Kidney (tissue), 13 donors: ENCODE measurements at regions not wholly inside any gene's neighbourhood (a gene's known extent, or its start where the extent isn't known, plus 50 kb on each side); places are given as distances from the start of the nearest gene placed in this dataset.

Experiments used
- DNase-seq, 5 donors: peaks; one replicate each; pipeline ENCODE4 v3.0.0-alpha.2; 2013 to 2020
- FAIRE-seq: peaks from 2 replicates; lab custom pipeline; 2012; peaks lifted over from hg19 to GRCh38; lab: Jason Lieb, UNC
- H3K27ac ChIP-seq, 2 donors: one replicate each; pipeline ENCODE4 v1.7.0; 2013; ENCODE audit warnings: low read depth in 2 of 2, low read length in 2 of 2, inconsistent platforms in 1 of 2
- H3K27me3 ChIP-seq: one replicate; pipeline ENCODE4 v1.7.1; 2013; ENCODE audit warnings: low read length, inconsistent platforms; ENCODE audit not compliant: control insufficient read depth, insufficient read depth
- H3K36me3 ChIP-seq, 3 donors: one replicate each; pipeline versions ENCODE4 v1.7.0 to v1.7.1; 2013; ENCODE audit warnings: low read length in 3 of 3, control low read depth in 1 of 3, inconsistent platforms in 1 of 3; ENCODE audit not compliant: insufficient read depth in 3 of 3, control insufficient read depth in 2 of 3
- H3K4me1 ChIP-seq, 3 donors: one replicate each; pipeline versions ENCODE4 v1.7.0 to v1.7.1; 2013; ENCODE audit warnings: low read length in 3 of 3, inconsistent platforms in 1 of 3, low read depth in 1 of 3; ENCODE audit not compliant: control insufficient read depth in 2 of 3, insufficient read depth in 2 of 3
- H3K4me3 ChIP-seq, 3 donors: one replicate each; pipeline versions ENCODE4 v1.7.0 to v1.8.1; 2013; ENCODE audit warnings: low read length in 3 of 3, control low read depth in 1 of 3, inconsistent platforms in 1 of 3
- H3K9ac ChIP-seq, 3 donors: one replicate each; pipeline versions ENCODE4 v1.7.0 to v1.7.1; 2013; ENCODE audit warnings: low read length in 3 of 3, control low read depth in 1 of 3, inconsistent platforms in 1 of 3
- H3K9me3 ChIP-seq, 3 donors: one replicate each; pipeline versions ENCODE4 v1.7.0 to v1.7.1; 2013; ENCODE audit warnings: low read length in 3 of 3, control low read depth in 1 of 3, inconsistent platforms in 1 of 3; ENCODE audit not compliant: control insufficient read depth in 2 of 3, insufficient read depth in 1 of 3
- intact Hi-C: fragments of 100-400 bp; cut with DNase I; formaldehyde crosslinking; loops from one replicate; pipeline ENCODE4 v1.11.1; 2022
- TF ChIP-seq, protein P1 (sequence below): IDR thresholded peaks from 3 replicates; pipeline ENCODE4 v1.5.1; 2012; ENCODE audit warnings: mild to moderate bottlenecking, moderate library complexity, borderline replicate concordance; ENCODE audit not compliant: insufficient read depth; ENCODE audit errors: extremely low read depth
- donor health status: control.
- donor health status: control.
- donor health status: control.
- donor health status: control.
- donor health status: control.
- donor health status: DM: yes; HTN: yes; CAD: no.
- donor health status: Normal renal cell carcinoma (clear cell type).

GRCh38 chr5:86865256-86865785 lies 247.6 kb downstream of the COX7C start:
- Histone ChIP-seq H3K9ac (no peak overlapping the region), H3K4me3 (no peak overlapping the region), H3K27ac (no peak overlapping the region), H3K4me1 (no peaks in the 10 kb centered on the region), H3K9me3 (no peaks in the 10 kb centered on the region), H3K27me3 (no peaks in the 10 kb centered on the region), H3K36me3 (no peaks in the 10 kb centered on the region)
- FAIRE-seq (no peak), DNase-seq (no peak)
- TF ChIP-seq, protein P1, sequence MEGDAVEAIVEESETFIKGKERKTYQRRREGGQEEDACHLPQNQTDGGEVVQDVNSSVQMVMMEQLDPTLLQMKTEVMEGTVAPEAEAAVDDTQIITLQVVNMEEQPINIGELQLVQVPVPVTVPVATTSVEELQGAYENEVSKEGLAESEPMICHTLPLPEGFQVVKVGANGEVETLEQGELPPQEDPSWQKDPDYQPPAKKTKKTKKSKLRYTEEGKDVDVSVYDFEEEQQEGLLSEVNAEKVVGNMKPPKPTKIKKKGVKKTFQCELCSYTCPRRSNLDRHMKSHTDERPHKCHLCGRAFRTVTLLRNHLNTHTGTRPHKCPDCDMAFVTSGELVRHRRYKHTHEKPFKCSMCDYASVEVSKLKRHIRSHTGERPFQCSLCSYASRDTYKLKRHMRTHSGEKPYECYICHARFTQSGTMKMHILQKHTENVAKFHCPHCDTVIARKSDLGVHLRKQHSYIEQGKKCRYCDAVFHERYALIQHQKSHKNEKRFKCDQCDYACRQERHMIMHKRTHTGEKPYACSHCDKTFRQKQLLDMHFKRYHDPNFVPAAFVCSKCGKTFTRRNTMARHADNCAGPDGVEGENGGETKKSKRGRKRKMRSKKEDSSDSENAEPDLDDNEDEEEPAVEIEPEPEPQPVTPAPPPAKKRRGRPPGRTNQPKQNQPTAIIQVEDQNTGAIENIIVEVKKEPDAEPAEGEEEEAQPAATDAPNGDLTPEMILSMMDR, result no peak
- intact Hi-C loops, result no loop called here

GRCh38 chr5:86866036-86866435 lies 248.3 kb downstream of the COX7C start:
- no peaks in the 10 kb centered on the region for H3K9me3 ChIP-seq
- H3K27ac ChIP-seq, result no peak overlapping the region
- H3K36me3 ChIP-seq, result no peaks in the 10 kb centered on the region
- H3K9ac ChIP-seq, result no peak overlapping the region
- DNase-seq (no peak), FAIRE-seq (no peak)
- TF ChIP-seq, protein P1, result no peak
- H3K4me1 ChIP-seq, result no peaks in the 10 kb centered on the region
- intact Hi-C loops, result no loop called here
- H3K27me3 ChIP-seq, result no peaks in the 10 kb centered on the region
- no peak overlapping the region for H3K4me3 ChIP-seq

DNA sequence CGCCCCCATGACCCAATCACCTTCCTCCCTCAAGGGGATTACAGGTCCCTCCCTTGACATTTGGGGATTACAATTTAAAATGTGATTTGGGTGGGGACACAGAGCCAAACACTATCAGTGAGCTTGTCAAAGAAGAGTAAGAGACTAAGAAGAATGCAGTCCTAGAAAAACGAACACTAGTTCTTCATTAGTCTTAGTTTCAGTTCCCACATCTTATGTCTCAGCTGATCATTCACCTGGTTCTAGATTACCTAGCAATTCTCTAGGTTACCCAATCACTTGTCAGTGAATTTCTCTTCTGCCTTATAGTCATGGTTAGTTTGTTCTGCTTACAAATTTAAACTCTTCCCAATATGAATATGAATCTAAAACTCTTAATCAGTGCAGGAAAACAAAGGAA lies 251.5 kb downstream of the COX7C start:
- TF ChIP-seq, protein P1, result no peak
- Histone ChIP-seq H3K9ac (no peak overlapping the region), H3K4me1 (no peaks in the 10 kb centered on the region), H3K27ac (no peak overlapping the region), H3K4me3 (no peak overlapping the region), H3K36me3 (no peaks in the 10 kb centered on the region), H3K27me3 (no peaks in the 10 kb centered on the region), H3K9me3 (no peaks in the 10 kb centered on the region)
- intact Hi-C loops, result no loop called here
- DNase-seq (no peak), FAIRE-seq (no peak)

DNA sequence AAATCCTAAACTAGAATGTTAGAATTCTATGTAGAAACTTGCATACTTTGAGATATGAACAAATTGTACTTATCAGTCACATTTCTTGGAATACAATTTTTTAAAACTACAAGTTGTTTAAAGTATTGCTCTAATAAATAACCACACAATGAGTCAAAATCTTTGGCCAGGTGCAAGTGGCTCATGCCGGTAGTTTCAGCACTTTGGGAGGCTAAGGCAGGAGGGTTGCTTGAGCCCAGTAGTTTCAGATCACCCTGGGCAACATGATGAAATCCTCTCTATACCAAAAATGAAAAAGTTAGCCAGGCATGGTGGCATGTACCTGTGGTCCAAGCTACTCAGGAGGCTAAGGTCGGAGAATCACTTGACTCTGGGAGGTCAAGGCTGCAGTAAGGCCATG lies 257.8 kb downstream of the COX7C start:
- FAIRE-seq (no peak), DNase-seq (no peak)
- H3K4me1 ChIP-seq, result no peaks in the 10 kb centered on the region
- no peak overlapping the region for H3K9ac ChIP-seq
- H3K27me3 ChIP-seq, result no peaks in the 10 kb centered on the region
- intact Hi-C loops, result no loop called here
- H3K36me3 ChIP-seq, result no peaks in the 10 kb centered on the region
- TF ChIP-seq, protein P1, result no peak
- H3K27ac ChIP-seq, result no peak overlapping the region
- no peak overlapping the region for H3K4me3 ChIP-seq
- H3K9me3 ChIP-seq, result no peaks in the 10 kb centered on the region
